IMR-90 (cell line): ENCODE measurements at regions not wholly inside any gene's neighbourhood (a gene's known extent, or its start where the extent isn't known, plus 50 kb on each side); places are given as distances from the start of the nearest gene placed in this dataset.

Source experiments
- ATAC-seq: fragments of 200-7000 bp; cut with Tn5 transposase; 2 replicates; pipeline ENCODE4 v1.9.1; 2020; ENCODE audit warnings: low read depth, mild to moderate bottlenecking, moderate library complexity
- BruUV-seq: library from RNA; stranded (reverse); fragments of 400-500 nt; replicated peaks from 2 replicates; lab custom pipeline; 2021; lab: Mats Ljungman, UMichigan
- CTCF ChIA-PET: fragments of 300-600 bp; formaldehyde crosslinking; extraction: SDS; loops from one replicate; lab custom pipeline; 2021; ENCODE audit warnings: antibody characterized with exemption; lab: Yijun Ruan, JAX
- POLR2A ChIA-PET: fragments of 300-600 bp; sonication (Branson Sonifier 250); formaldehyde crosslinking; loops from one replicate; lab custom pipeline; 2022; ENCODE audit warnings: antibody characterized with exemption; ENCODE audit not compliant: unreplicated experiment; lab: Charles Lee
- DNase-seq: peaks from one replicate; pipeline ENCODE4 v3.0.0; 2013
- H2AFZ ChIP-seq: replicated peaks from 2 replicates; pipeline ENCODE3; 2013; ENCODE audit warnings: low read length, mild to moderate bottlenecking; ENCODE audit not compliant: poor library complexity
- H2AK5ac ChIP-seq: 2 replicates; pipeline ENCODE4 v1.6.1; 2013; ENCODE audit warnings: low read depth, low read length, inconsistent platforms
- H2AK9ac ChIP-seq: replicated peaks from 2 replicates; pipeline ENCODE3; 2013; ENCODE audit warnings: mild to moderate bottlenecking, low read depth, low read length, moderate library complexity; ENCODE audit not compliant: poor library complexity
- H2BK120ac ChIP-seq: 2 replicates; pipeline ENCODE4 v1.6.1; 2013; ENCODE audit warnings: low read depth, low read length, inconsistent platforms
- H2BK15ac ChIP-seq: 3 replicates; pipeline ENCODE4 v1.6.1; 2013; ENCODE audit warnings: low read depth, low read length, inconsistent platforms
- H2BK20ac ChIP-seq: 2 replicates; pipeline ENCODE4 v1.6.1; 2013; ENCODE audit warnings: low read depth, mild to moderate bottlenecking, inconsistent platforms, low read length, moderate library complexity
- H2BK5ac ChIP-seq: 2 replicates; pipeline ENCODE4 v1.6.1; 2013; ENCODE audit warnings: mild to moderate bottlenecking, low read depth, low read length, inconsistent platforms; ENCODE audit not compliant: poor library complexity, severe bottlenecking
- H3K14ac ChIP-seq: replicated peaks from 2 replicates; pipeline ENCODE4 v1.6.1; 2013; ENCODE audit warnings: low read depth, low read length, inconsistent platforms
- H3K18ac ChIP-seq: 2 replicates; pipeline ENCODE4 v1.6.1; 2013; ENCODE audit warnings: low read depth, low read length, control low read depth
- H3K23ac ChIP-seq: 2 replicates; pipeline ENCODE4 v1.6.1; 2013; ENCODE audit warnings: low read depth, low read length, inconsistent platforms
- H3K27ac ChIP-seq: 2 replicates; pipeline ENCODE4 v1.5.1; 2013; ENCODE audit warnings: mild to moderate bottlenecking, control low read depth, low read length; ENCODE audit not compliant: insufficient read depth
- H3K27me3 ChIP-seq: 2 replicates; pipeline ENCODE4 v1.6.1; 2013; ENCODE audit warnings: low read length; ENCODE audit not compliant: control insufficient read depth, insufficient read depth
- H3K36me3 ChIP-seq: 2 replicates; pipeline ENCODE4 v1.6.1; 2013; ENCODE audit warnings: low read length, mixed read lengths; ENCODE audit not compliant: control insufficient read depth, insufficient read depth
- H3K4ac ChIP-seq: 2 replicates; pipeline ENCODE4 v1.6.1; 2013; ENCODE audit warnings: low read depth, low read length, inconsistent platforms
- H3K4me1 ChIP-seq: 2 replicates; pipeline ENCODE4 v1.6.1; 2013; ENCODE audit warnings: low read length, mixed read lengths; ENCODE audit not compliant: control insufficient read depth, insufficient read depth
- H3K4me2 ChIP-seq: 2 replicates; pipeline ENCODE4 v1.6.1; 2013; ENCODE audit warnings: low read depth, mild to moderate bottlenecking, control low read depth, low read length, moderate library complexity
- H3K4me3 ChIP-seq: 2 replicates; pipeline ENCODE4 v1.5.1; 2013; ENCODE audit warnings: low read depth, mild to moderate bottlenecking, control low read depth, low read length, moderate library complexity; ENCODE audit not compliant: insufficient read depth
- H3K56ac ChIP-seq: 2 replicates; pipeline ENCODE4 v1.6.1; 2013; ENCODE audit warnings: low read length, inconsistent platforms; ENCODE audit not compliant: insufficient read depth; ENCODE audit errors: extremely low read depth
- H3K79me1 ChIP-seq, 2 experiments: 2 replicates each; pipeline ENCODE4 v1.6.1; 2013; ENCODE audit warnings: low read length in 2 of 2, inconsistent platforms in 1 of 2, low read depth in 1 of 2
- H3K9ac ChIP-seq: 2 replicates; pipeline ENCODE4 v1.6.1; 2013; ENCODE audit warnings: low read depth, low read length, control low read depth
- H3K9me1 ChIP-seq: 2 replicates; pipeline ENCODE4 v1.6.1; 2013; ENCODE audit warnings: low read length, inconsistent platforms; ENCODE audit not compliant: insufficient read depth
- H3K9me3 ChIP-seq: 2 replicates; pipeline ENCODE4 v1.6.1; 2013; ENCODE audit warnings: low read length; ENCODE audit not compliant: control insufficient read depth, insufficient read depth
- H4K20me1 ChIP-seq: 2 replicates; pipeline ENCODE4 v1.6.1; 2013; ENCODE audit warnings: low read length, inconsistent platforms; ENCODE audit not compliant: insufficient read depth
- H4K5ac ChIP-seq: 2 replicates; pipeline ENCODE4 v1.6.1; 2013; ENCODE audit warnings: mild to moderate bottlenecking, low read depth, low read length, control low read depth
- H4K8ac ChIP-seq, 2 experiments: 2 replicates each; pipeline ENCODE4 v1.6.1; 2013; ENCODE audit warnings: low read depth in 2 of 2, low read length in 2 of 2, control low read depth in 1 of 2, inconsistent platforms in 1 of 2
- H4K91ac ChIP-seq: 2 replicates; pipeline ENCODE4 v1.6.1; 2013; ENCODE audit warnings: low read depth, low read length, inconsistent platforms; ENCODE audit not compliant: insufficient read depth
- BHLHE40 ChIP-seq: fragments of 150-350 bp; IDR thresholded peaks from 2 replicates; pipeline ENCODE4 v1.6.1; 2016; ENCODE audit warnings: mild to moderate bottlenecking, low read depth, low read length
- CEBPB ChIP-seq: IDR thresholded peaks from 2 replicates; pipeline ENCODE4 v1.6.1; 2012; ENCODE audit warnings: low read depth, low read length, improper control_type of control experiment
- CTCF ChIP-seq: conservative IDR thresholded peaks from 2 replicates; pipeline ENCODE4 v1.5.1; 2012; ENCODE audit warnings: mild to moderate bottlenecking, low read depth, low read length, improper control_type of control experiment
- ELK1 ChIP-seq: fragments of 150-350 bp; IDR thresholded peaks from 2 replicates; pipeline ENCODE4 v1.6.1; 2016; ENCODE audit warnings: low read depth, mild to moderate bottlenecking, low read length, moderate library complexity, borderline replicate concordance
- MXI1 ChIP-seq: IDR thresholded peaks from 2 replicates; pipeline ENCODE4 v1.6.1; 2012; ENCODE audit warnings: low read depth, mild to moderate bottlenecking, low read length, moderate library complexity, borderline replicate concordance
- POLR2A ChIP-seq: IDR thresholded peaks from 2 replicates; pipeline ENCODE4 v1.6.1; 2012; ENCODE audit warnings: mild to moderate bottlenecking, low read depth, low read length
- RAD21 ChIP-seq: IDR thresholded peaks from 2 replicates; pipeline ENCODE4 v1.6.1; 2012; ENCODE audit warnings: low read length, improper control_type of control experiment
- RCOR1 ChIP-seq: IDR thresholded peaks from 2 replicates; pipeline ENCODE4 v1.6.1; 2012; ENCODE audit warnings: mild to moderate bottlenecking, low read length, improper control_type of control experiment; ENCODE audit not compliant: insufficient replicate concordance
- SMC3 ChIP-seq: fragments of 150-350 bp; IDR thresholded peaks from 2 replicates; pipeline ENCODE4 v1.6.1; 2016; ENCODE audit warnings: low read depth, mild to moderate bottlenecking, antibody characterized with exemption, low read length, moderate library complexity
- WGBS, 2 experiments: methylation state at CpG; one replicate each; pipeline versions ENCODE4 v1.1.5 to v1.1.7; 2013; ENCODE audit warnings: missing lambda C conversion rate in 2 of 2; ENCODE audit not compliant: insufficient read length in 1 of 2; ENCODE audit errors: extremely low coverage in 2 of 2; 5-methylcytosine and 5-hydroxymethylcytosine counted together
- dilution Hi-C: fragments of 300-500 bp; cut with HindIII; formaldehyde crosslinking; loops from one replicate; pipeline ENCODE4 v1.14.3; 2018; ENCODE audit warnings: low sequenced_read_pairs; ENCODE audit not compliant: unreplicated experiment
- in situ Hi-C: fragments of 300-500 bp; cut with MboI; formaldehyde crosslinking; loops from 3 replicates; pipeline ENCODE4 v1.14.3; 2019; ENCODE audit warnings: low sequenced_read_pairs, inconsistent platforms, mixed read lengths
- intact Hi-C: fragments of 100-400 bp; cut with micrococcal nuclease; formaldehyde crosslinking; loops from 2 replicates; pipeline ENCODE4 v1.10.0; 2022

- POLR2A ChIA-PET, result no interaction called here
- H3K79me1 ChIP-seq, result no peaks in the 10 kb centered on the region
- no peak overlapping the region for H4K5ac ChIP-seq
- no peaks in the 10 kb centered on the region for H3K9me3 ChIP-seq
- H4K8ac ChIP-seq, result no peak overlapping the region
- no peak overlapping the region for H2BK5ac ChIP-seq
- WGBS, 2 experiments, result no CpG with 5 or more reads among the region's 7 CpGs
- no peaks in the 10 kb centered on the region for H3K4me1 ChIP-seq
- H4K91ac ChIP-seq, result no peak overlapping the region
- no peak overlapping the region for H3K27ac ChIP-seq
- H3K18ac ChIP-seq, result no peak overlapping the region
- no peak overlapping the region for H3K4me2 ChIP-seq
- H3K9ac ChIP-seq, result no peak overlapping the region
- H2AFZ ChIP-seq, result no peak overlapping the region
- H3K4me3 ChIP-seq, result no peak overlapping the region
- H2BK15ac ChIP-seq, result no peak overlapping the region
- H2AK9ac ChIP-seq, result no peak overlapping the region
- BruUV-seq, result no TSS peak
- dilution Hi-C loops (no loop called here), intact Hi-C loops (no loop called here), in situ Hi-C loops (no loop called here)
- DNase-seq, result no peak
- H2BK120ac ChIP-seq, result no peak overlapping the region
- H4K20me1 ChIP-seq, result no peaks in the 10 kb centered on the region
- H3K9me1 ChIP-seq, result no peaks in the 10 kb centered on the region
- TF ChIP-seq POLR2A (no peak), ELK1 (no peak), MXI1 (no peak), SMC3 (no peak), RAD21 (no peak), CTCF (no peak), BHLHE40 (no peak), RCOR1 (no peak), CEBPB (no peak)
- no peak overlapping the region for H2AK5ac ChIP-seq
- H3K56ac ChIP-seq, result no peak overlapping the region
- CTCF ChIA-PET, result no interaction called here
- H3K36me3 ChIP-seq, result no peaks in the 10 kb centered on the region
- H3K23ac ChIP-seq, result no peak overlapping the region
- peaks cover 5% of the 10 kb centered on the region for H3K27me3 ChIP-seq
- no peak overlapping the region for H3K14ac ChIP-seq
- no peak overlapping the region for H3K4ac ChIP-seq
- H2BK20ac ChIP-seq, result no peak overlapping the region
- no peak for ATAC-seq
Measured at GRCh38 chrX:42495139-42495538, 282.8 kb downstream of the PPP1R2C start.
